Subcutaneous abdominal adipose tissue (tissue), 5 donors: ENCODE measurements at regions not wholly inside any gene's neighbourhood (a gene's known extent, or its start where the extent isn't known, plus 50 kb on each side); places are given as distances from the start of the nearest gene placed in this dataset.

Source experiments
- H3K27ac ChIP-seq: one replicate; pipeline ENCODE4 v1.7.0; 2013; ENCODE audit warnings: low read depth, mild to moderate bottlenecking, inconsistent platforms, low read length, moderate library complexity
- H3K27me3 ChIP-seq, 5 donors: one replicate each; pipeline ENCODE4 v1.7.0; 2013; ENCODE audit warnings: low read length in 5 of 5, inconsistent platforms in 1 of 5; ENCODE audit not compliant: control insufficient read depth in 5 of 5, insufficient read depth in 4 of 5
- H3K36me3 ChIP-seq, 5 donors: one replicate each; pipeline ENCODE4 v1.7.0; 2013; ENCODE audit warnings: low read length in 5 of 5; ENCODE audit not compliant: control insufficient read depth in 5 of 5, insufficient read depth in 5 of 5
- H3K4me1 ChIP-seq, 5 donors: one replicate each; pipeline ENCODE4 v1.7.0; 2013; ENCODE audit warnings: low read length in 5 of 5, mild to moderate bottlenecking in 3 of 5, moderate library complexity in 1 of 5; ENCODE audit not compliant: control insufficient read depth in 5 of 5, insufficient read depth in 5 of 5
- H3K4me3 ChIP-seq, 5 donors: one replicate each; pipeline ENCODE4 v1.7.0; 2013; ENCODE audit warnings: low read length in 5 of 5, low read depth in 1 of 5
- H3K9ac ChIP-seq, 5 donors: one replicate each; pipeline ENCODE4 v1.7.0; 2013; ENCODE audit warnings: low read length in 5 of 5, mild to moderate bottlenecking in 4 of 5, moderate library complexity in 3 of 5
- H3K9me3 ChIP-seq, 5 donors: one replicate each; pipeline ENCODE4 v1.7.0; 2013; ENCODE audit warnings: low read length in 5 of 5; ENCODE audit not compliant: control insufficient read depth in 5 of 5
- donor health status: healthy.
- donor health status: healthy.
- donor health status: healthy.
- donor health status: healthy.
- donor health status: healthy.

GRCh38 chr13:111645598-111646455 lies 325.4 kb downstream of the TEX29 start:
- peaks cover 0 to 15% (median 4%) of the 10 kb centered on the region in 5 donors for H3K27me3 ChIP-seq
- no peaks in the 10 kb centered on the region for H3K9me3 ChIP-seq
- H3K9ac ChIP-seq = no peak overlapping the region
- H3K4me3 ChIP-seq = no peak overlapping the region
- H3K4me1 ChIP-seq = no peaks in the 10 kb centered on the region
- H3K36me3 ChIP-seq = no peaks in the 10 kb centered on the region
- H3K27ac ChIP-seq = no peak overlapping the region

GRCh38 chr13:111646456-111646855 lies 326.0 kb downstream of the TEX29 start:
- no peaks in the 10 kb centered on the region for H3K4me1 ChIP-seq
- no peak overlapping the region for H3K9ac ChIP-seq
- no peaks in the 10 kb centered on the region for H3K9me3 ChIP-seq
- no peak overlapping the region for H3K27ac ChIP-seq
- no peak overlapping the region for H3K4me3 ChIP-seq
- H3K36me3 ChIP-seq = no peaks in the 10 kb centered on the region
- H3K27me3 ChIP-seq = peaks cover 0 to 15% (median 4%) of the 10 kb centered on the region in 5 donors

- Histone ChIP-seq H3K9me3 (no peaks in the 10 kb centered on the region), H3K27ac (no peak overlapping the region), H3K27me3 (peaks cover 3 to 14% (median 7%) of the 10 kb centered on the region in 5 donors), H3K36me3 (no peaks in the 10 kb centered on the region), H3K4me1 (no peaks in the 10 kb centered on the region), H3K9ac (no peak overlapping the region), H3K4me3 (no peak overlapping the region)
Observed at GRCh38 chr13:111648885-111649284, 328.4 kb downstream of the TEX29 start.

GRCh38 chr13:111650626-111651025 lies 330.2 kb downstream of the TEX29 start:
- no peak overlapping the region for H3K27ac ChIP-seq
- no peaks in the 10 kb centered on the region for H3K9me3 ChIP-seq
- no peak overlapping the region for H3K9ac ChIP-seq
- H3K4me1 ChIP-seq = no peaks in the 10 kb centered on the region
- H3K36me3 ChIP-seq = no peaks in the 10 kb centered on the region
- no peak overlapping the region for H3K4me3 ChIP-seq
- peaks cover 3 to 12% (median 8%) of the 10 kb centered on the region in 5 donors for H3K27me3 ChIP-seq

GRCh38 chr13:111652676-111653075 lies 332.2 kb downstream of the TEX29 start:
- Histone ChIP-seq H3K9ac (no peak overlapping the region), H3K9me3 (no peaks in the 10 kb centered on the region), H3K4me3 (no peak overlapping the region), H3K4me1 (peaks cover 0 to 2% (median under 1%) of the 10 kb centered on the region in 5 donors), H3K36me3 (no peaks in the 10 kb centered on the region), H3K27me3 (peaks cover 3 to 12% (median 7%) of the 10 kb centered on the region in 5 donors), H3K27ac (no peak overlapping the region)

- no peaks in the 10 kb centered on the region for H3K36me3 ChIP-seq
- H3K4me3 ChIP-seq = no peak overlapping the region
- peaks cover 2 to 20% (median 19%) of the 10 kb centered on the region in 5 donors for H3K4me1 ChIP-seq
- no peak overlapping the region for H3K27ac ChIP-seq
- H3K9me3 ChIP-seq = no peaks in the 10 kb centered on the region
- H3K27me3 ChIP-seq = peaks cover 3 to 12% (median 7%) of the 10 kb centered on the region in 5 donors
- no peak overlapping the region for H3K9ac ChIP-seq
Observed at GRCh38 chr13:111654531-111654930, 334.1 kb downstream of the TEX29 start.

- peaks cover 0 to 12% (median 3%) of the 10 kb centered on the region in 5 donors for H3K27me3 ChIP-seq
- H3K36me3 ChIP-seq = no peaks in the 10 kb centered on the region
- H3K4me1 ChIP-seq = peaks cover 5 to 33% (median 30%) of the 10 kb centered on the region in 5 donors
- no peak overlapping the region for H3K9ac ChIP-seq
- no peak overlapping the region for H3K27ac ChIP-seq
- no peaks in the 10 kb centered on the region for H3K9me3 ChIP-seq
- no peak overlapping the region for H3K4me3 ChIP-seq
Observed at GRCh38 chr13:111656439-111656838, 336.0 kb downstream of the TEX29 start.

- H3K27me3 ChIP-seq = peaks cover 0 to 12% (median 0%) of the 10 kb centered on the region in 5 donors
- H3K27ac ChIP-seq = no peak overlapping the region
- no peaks in the 10 kb centered on the region for H3K9me3 ChIP-seq
- no peak overlapping the region for H3K4me3 ChIP-seq
- H3K9ac ChIP-seq = no peak overlapping the region
- H3K4me1 ChIP-seq = peaks cover 5 to 38% (median 32%) of the 10 kb centered on the region in 5 donors
- H3K36me3 ChIP-seq = no peaks in the 10 kb centered on the region
Observed at GRCh38 chr13:111657013-111657412, 336.6 kb downstream of the TEX29 start.

- no peak overlapping the region for H3K27ac ChIP-seq
- peaks cover 0 to 6% (median 0%) of the 10 kb centered on the region in 5 donors for H3K27me3 ChIP-seq
- no peaks in the 10 kb centered on the region for H3K9me3 ChIP-seq
- peaks cover 5 to 46% (median 32%) of the 10 kb centered on the region in 5 donors for H3K4me1 ChIP-seq
- H3K4me3 ChIP-seq = no peak overlapping the region
- H3K36me3 ChIP-seq = no peaks in the 10 kb centered on the region
- no peak overlapping the region for H3K9ac ChIP-seq
Observed at GRCh38 chr13:111658145-111659100, 338.0 kb downstream of the TEX29 start.
